Smooth muscle cell (in vitro differentiated cells): ENCODE measurements at regions not wholly inside any gene's neighbourhood (a gene's known extent, or its start where the extent isn't known, plus 50 kb on each side); places are given as distances from the start of the nearest gene placed in this dataset.

Experiments
- DNase-seq: peaks from one replicate; lab custom pipeline; 2025; ENCODE audit not compliant: unreplicated experiment; lab: John Stamatoyannopoulos, UW
- H2AFZ ChIP-seq: fragments of 200-600 bp; sonication (generic); 2 replicates; pipeline ENCODE4 v1.6.0; 2016; ENCODE audit warnings: antibody characterized with exemption, low read depth, mild to moderate bottlenecking
- H3F3A ChIP-seq: fragments of 200-600 bp; sonication (generic); 2 replicates; pipeline ENCODE4 v1.6.0; 2017; ENCODE audit warnings: antibody characterized with exemption, low read depth
- H3K27ac ChIP-seq: fragments of 200-600 bp; sonication (generic); 2 replicates; pipeline ENCODE4 v1.5.1; 2016; ENCODE audit warnings: low read depth, mild to moderate bottlenecking
- H3K27me3 ChIP-seq: fragments of 200-600 bp; sonication (generic); 2 replicates; pipeline ENCODE4 v1.6.1; 2016; ENCODE audit warnings: low read depth, mild to moderate bottlenecking
- H3K36me3 ChIP-seq: fragments of 200-600 bp; sonication (generic); 2 replicates; pipeline ENCODE4 v1.5.1; 2016; ENCODE audit warnings: low read depth
- H3K4me1 ChIP-seq: fragments of 200-600 bp; sonication (generic); 2 replicates; pipeline ENCODE4 v1.5.1; 2016; ENCODE audit warnings: low read depth
- H3K4me2 ChIP-seq: fragments of 200-600 bp; sonication (generic); 2 replicates; pipeline ENCODE4 v1.6.0; 2016; ENCODE audit warnings: mild to moderate bottlenecking
- H3K4me3 ChIP-seq: fragments of 200-600 bp; sonication (generic); 2 replicates; pipeline ENCODE4 v1.5.1; 2016; ENCODE audit warnings: mild to moderate bottlenecking
- H3K79me2 ChIP-seq: fragments of 200-600 bp; sonication (generic); 2 replicates; pipeline ENCODE4 v1.6.0; 2016; ENCODE audit warnings: low read depth, mild to moderate bottlenecking
- H3K9ac ChIP-seq: fragments of 200-600 bp; sonication (generic); 2 replicates; pipeline ENCODE4 v1.6.0; 2016; ENCODE audit warnings: low read depth
- H3K9me3 ChIP-seq: fragments of 200-600 bp; sonication (generic); replicated peaks from 2 replicates; pipeline ENCODE4 v1.5.1; 2016; ENCODE audit warnings: low read depth
- H4K20me1 ChIP-seq: fragments of 200-600 bp; sonication (generic); 2 replicates; pipeline ENCODE4 v1.6.0; 2016; ENCODE audit warnings: low read depth
- WGBS: methylation state at CpG from one replicate; pipeline ENCODE4 v1.1.7; 2016; ENCODE audit warnings: low lambda C conversion rate; 5-methylcytosine and 5-hydroxymethylcytosine counted together
- TF ChIP-seq, protein P1 (sequence below): fragments of 200-600 bp; sonication (generic); IDR thresholded peaks from 2 replicates; pipeline ENCODE4 v1.5.1; 2017; ENCODE audit warnings: borderline replicate concordance, mild to moderate bottlenecking, antibody characterized with exemption; ENCODE audit not compliant: insufficient read depth, poor library complexity, severe bottlenecking

DNA sequence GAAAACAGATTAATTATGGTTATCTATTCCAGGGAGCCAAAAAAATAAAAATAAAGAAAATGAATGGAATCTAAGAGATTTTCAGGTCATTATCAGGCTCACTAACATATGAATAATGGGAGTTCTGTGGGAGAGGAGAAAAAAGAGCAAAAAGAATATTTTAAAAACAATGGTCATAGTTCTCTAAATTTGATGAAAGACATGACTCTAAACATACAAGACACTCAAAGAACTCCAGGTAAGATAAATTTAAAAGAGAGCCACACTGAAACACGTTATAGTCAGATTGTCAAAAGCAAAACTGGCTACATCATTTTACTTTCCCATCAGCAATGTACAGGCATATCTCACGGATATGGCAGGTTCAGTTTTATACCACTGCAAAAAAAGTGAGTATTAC, 520.0 kb downstream of the ANKRD50 start:
- H4K20me1 ChIP-seq, result no peaks in the 10 kb centered on the region
- no peak overlapping the region for H2AFZ ChIP-seq
- TF ChIP-seq, protein P1, sequence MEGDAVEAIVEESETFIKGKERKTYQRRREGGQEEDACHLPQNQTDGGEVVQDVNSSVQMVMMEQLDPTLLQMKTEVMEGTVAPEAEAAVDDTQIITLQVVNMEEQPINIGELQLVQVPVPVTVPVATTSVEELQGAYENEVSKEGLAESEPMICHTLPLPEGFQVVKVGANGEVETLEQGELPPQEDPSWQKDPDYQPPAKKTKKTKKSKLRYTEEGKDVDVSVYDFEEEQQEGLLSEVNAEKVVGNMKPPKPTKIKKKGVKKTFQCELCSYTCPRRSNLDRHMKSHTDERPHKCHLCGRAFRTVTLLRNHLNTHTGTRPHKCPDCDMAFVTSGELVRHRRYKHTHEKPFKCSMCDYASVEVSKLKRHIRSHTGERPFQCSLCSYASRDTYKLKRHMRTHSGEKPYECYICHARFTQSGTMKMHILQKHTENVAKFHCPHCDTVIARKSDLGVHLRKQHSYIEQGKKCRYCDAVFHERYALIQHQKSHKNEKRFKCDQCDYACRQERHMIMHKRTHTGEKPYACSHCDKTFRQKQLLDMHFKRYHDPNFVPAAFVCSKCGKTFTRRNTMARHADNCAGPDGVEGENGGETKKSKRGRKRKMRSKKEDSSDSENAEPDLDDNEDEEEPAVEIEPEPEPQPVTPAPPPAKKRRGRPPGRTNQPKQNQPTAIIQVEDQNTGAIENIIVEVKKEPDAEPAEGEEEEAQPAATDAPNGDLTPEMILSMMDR, result no peak
- no peaks in the 10 kb centered on the region for H3K79me2 ChIP-seq
- H3K36me3 ChIP-seq, result no peaks in the 10 kb centered on the region
- WGBS, result 83% methylated on average over 2 of the region's 2 CpGs
- H3K4me1 ChIP-seq, result no peaks in the 10 kb centered on the region
- H3K4me3 ChIP-seq, result no peak overlapping the region
- H3K27ac ChIP-seq, result no peak overlapping the region
- H3K9ac ChIP-seq, result no peak overlapping the region
- H3F3A ChIP-seq, result no peaks in the 10 kb centered on the region
- no peak overlapping the region for H3K4me2 ChIP-seq
- DNase-seq, result no peak
- H3K27me3 ChIP-seq, result no peaks in the 10 kb centered on the region
- no peaks in the 10 kb centered on the region for H3K9me3 ChIP-seq

GRCh38 chr4:124199185-124199584, 513.3 kb downstream of the ANKRD50 start:
- H3K27ac ChIP-seq, result no peak overlapping the region
- no peaks in the 10 kb centered on the region for H3K9me3 ChIP-seq
- no peak overlapping the region for H3K4me2 ChIP-seq
- no peak overlapping the region for H3K9ac ChIP-seq
- H4K20me1 ChIP-seq, result no peaks in the 10 kb centered on the region
- no peak overlapping the region for H3K4me3 ChIP-seq
- no peaks in the 10 kb centered on the region for H3K79me2 ChIP-seq
- TF ChIP-seq, protein P1, result no peak
- no peak for DNase-seq
- no peaks in the 10 kb centered on the region for H3K27me3 ChIP-seq
- 65% methylated on average over 2 of the region's 2 CpGs for WGBS
- no peaks in the 10 kb centered on the region for H3K36me3 ChIP-seq
- H3K4me1 ChIP-seq, result no peaks in the 10 kb centered on the region
- no peak overlapping the region for H2AFZ ChIP-seq
- H3F3A ChIP-seq, result no peaks in the 10 kb centered on the region

DNA sequence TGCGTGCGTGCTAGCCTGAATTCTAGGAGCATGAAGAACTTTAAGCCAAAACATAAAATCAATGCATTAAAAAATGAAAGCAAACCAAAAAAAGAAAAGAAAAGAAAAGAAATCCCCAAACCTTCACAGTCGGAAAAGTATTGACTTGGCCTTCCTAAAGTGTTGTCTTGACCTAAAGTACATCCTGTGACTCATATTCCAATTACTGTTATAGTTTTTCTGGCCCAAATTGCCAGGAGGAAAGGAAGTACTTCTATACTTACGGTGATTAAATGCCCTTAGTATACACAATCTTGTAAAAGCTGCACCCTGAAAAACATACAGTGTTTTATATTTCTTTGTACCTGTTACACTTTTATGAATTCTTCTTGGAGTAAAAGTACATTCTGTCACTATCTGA, 512.8 kb downstream of the ANKRD50 start:
- H3K36me3 ChIP-seq, result no peaks in the 10 kb centered on the region
- no peak overlapping the region for H3K4me3 ChIP-seq
- H3F3A ChIP-seq, result no peaks in the 10 kb centered on the region
- no peaks in the 10 kb centered on the region for H4K20me1 ChIP-seq
- TF ChIP-seq, protein P1, result no peak
- no peak for DNase-seq
- H2AFZ ChIP-seq, result no peak overlapping the region
- H3K27ac ChIP-seq, result no peak overlapping the region
- no peak overlapping the region for H3K9ac ChIP-seq
- no peaks in the 10 kb centered on the region for H3K27me3 ChIP-seq
- H3K4me2 ChIP-seq, result no peak overlapping the region
- WGBS, result 78% methylated on average over 4 of the region's 4 CpGs
- no peaks in the 10 kb centered on the region for H3K79me2 ChIP-seq
- no peaks in the 10 kb centered on the region for H3K4me1 ChIP-seq
- no peaks in the 10 kb centered on the region for H3K9me3 ChIP-seq

GRCh38 chr4:124201636-124202035, 510.9 kb downstream of the ANKRD50 start:
- no peak overlapping the region for H3K27ac ChIP-seq
- no peak overlapping the region for H3K4me3 ChIP-seq
- no peaks in the 10 kb centered on the region for H3K4me1 ChIP-seq
- TF ChIP-seq, protein P1, result no peak
- H3F3A ChIP-seq, result no peaks in the 10 kb centered on the region
- H3K36me3 ChIP-seq, result no peaks in the 10 kb centered on the region
- no peak overlapping the region for H2AFZ ChIP-seq
- no peak overlapping the region for H3K4me2 ChIP-seq
- H3K9ac ChIP-seq, result no peak overlapping the region
- H4K20me1 ChIP-seq, result no peaks in the 10 kb centered on the region
- H3K27me3 ChIP-seq, result no peaks in the 10 kb centered on the region
- no peaks in the 10 kb centered on the region for H3K9me3 ChIP-seq
- H3K79me2 ChIP-seq, result no peaks in the 10 kb centered on the region
- WGBS, result 81% methylated on average over 1 of the region's 1 CpG
- no peak for DNase-seq
